ENCODE measurements at regions not wholly inside any gene's neighbourhood (a gene's known extent, or its start where the extent isn't known, plus 50 kb on each side); places are given as distances from the start of the nearest gene placed in this dataset.

DNA sequence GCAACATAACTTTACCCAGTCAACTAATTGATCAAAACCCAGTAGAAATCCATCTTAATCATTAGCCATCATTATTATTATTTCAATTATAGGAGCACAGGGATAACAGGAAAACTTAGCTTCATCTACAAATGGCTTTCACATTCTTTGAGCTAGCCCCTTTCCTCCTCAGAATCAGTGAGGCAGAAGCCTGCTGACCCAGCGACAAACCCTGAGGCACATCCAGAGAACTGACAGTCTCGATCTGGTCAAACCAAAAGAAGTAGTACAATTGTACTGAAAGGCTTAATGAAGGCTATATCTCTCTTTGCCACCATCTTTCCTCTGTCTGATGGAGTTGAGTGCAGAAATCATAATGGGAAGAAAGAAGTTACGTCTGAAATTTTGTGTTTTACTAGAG, 109.8 kb upstream of the ARID2 start:
- no peaks in the 10 kb centered on the region for H3K9me3 ChIP-seq
- H3K27ac ChIP-seq, result no peak overlapping the region
- H3K27me3 ChIP-seq, result no peaks in the 10 kb centered on the region
- H3K4me3 ChIP-seq, result no peak overlapping the region
- DNase-seq (no peak), ATAC-seq (no peak)
- TF ChIP-seq, protein P1, sequence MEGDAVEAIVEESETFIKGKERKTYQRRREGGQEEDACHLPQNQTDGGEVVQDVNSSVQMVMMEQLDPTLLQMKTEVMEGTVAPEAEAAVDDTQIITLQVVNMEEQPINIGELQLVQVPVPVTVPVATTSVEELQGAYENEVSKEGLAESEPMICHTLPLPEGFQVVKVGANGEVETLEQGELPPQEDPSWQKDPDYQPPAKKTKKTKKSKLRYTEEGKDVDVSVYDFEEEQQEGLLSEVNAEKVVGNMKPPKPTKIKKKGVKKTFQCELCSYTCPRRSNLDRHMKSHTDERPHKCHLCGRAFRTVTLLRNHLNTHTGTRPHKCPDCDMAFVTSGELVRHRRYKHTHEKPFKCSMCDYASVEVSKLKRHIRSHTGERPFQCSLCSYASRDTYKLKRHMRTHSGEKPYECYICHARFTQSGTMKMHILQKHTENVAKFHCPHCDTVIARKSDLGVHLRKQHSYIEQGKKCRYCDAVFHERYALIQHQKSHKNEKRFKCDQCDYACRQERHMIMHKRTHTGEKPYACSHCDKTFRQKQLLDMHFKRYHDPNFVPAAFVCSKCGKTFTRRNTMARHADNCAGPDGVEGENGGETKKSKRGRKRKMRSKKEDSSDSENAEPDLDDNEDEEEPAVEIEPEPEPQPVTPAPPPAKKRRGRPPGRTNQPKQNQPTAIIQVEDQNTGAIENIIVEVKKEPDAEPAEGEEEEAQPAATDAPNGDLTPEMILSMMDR (IDR thresholded peaks at IDR 0.05), result no peak
- H3K4me1 ChIP-seq, result peaks cover 0 to 9% of the 10 kb centered on the region in 2 donors
- intact Hi-C loops (cut with DNase I), result no loop called here
- H3K36me3 ChIP-seq, result no peaks in the 10 kb centered on the region

DNA sequence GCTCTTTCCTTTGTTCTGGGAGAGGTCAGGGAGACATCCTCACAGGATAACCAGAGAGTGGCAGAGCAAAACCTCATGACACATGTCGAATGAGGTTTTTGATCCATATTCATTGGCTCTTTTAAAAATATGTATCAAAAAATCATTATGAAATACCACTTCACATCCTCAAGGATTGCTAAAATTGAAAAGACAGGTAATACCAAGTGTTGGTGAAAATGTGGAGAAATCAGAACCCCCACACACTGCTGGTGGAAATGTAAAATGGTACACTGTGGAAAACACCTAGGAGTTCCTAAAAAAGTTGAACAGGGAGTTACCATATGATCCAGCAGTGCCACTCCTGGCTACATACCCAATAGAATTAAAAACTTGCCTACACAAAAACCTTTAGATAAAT, 107.8 kb upstream of the ARID2 start:
- intact Hi-C loops (cut with DNase I), result no loop called here
- Histone ChIP-seq H3K4me3 (no peak overlapping the region), H3K9me3 (no peaks in the 10 kb centered on the region), H3K27me3 (no peaks in the 10 kb centered on the region), H3K36me3 (no peaks in the 10 kb centered on the region), H3K4me1 (peaks cover 0 to 9% of the 10 kb centered on the region in 2 donors), H3K27ac (no peak overlapping the region)
- TF ChIP-seq, protein P1 (IDR thresholded peaks at IDR 0.05), result no peak
- no peak for DNase-seq
- ATAC-seq, result no peak

DNA sequence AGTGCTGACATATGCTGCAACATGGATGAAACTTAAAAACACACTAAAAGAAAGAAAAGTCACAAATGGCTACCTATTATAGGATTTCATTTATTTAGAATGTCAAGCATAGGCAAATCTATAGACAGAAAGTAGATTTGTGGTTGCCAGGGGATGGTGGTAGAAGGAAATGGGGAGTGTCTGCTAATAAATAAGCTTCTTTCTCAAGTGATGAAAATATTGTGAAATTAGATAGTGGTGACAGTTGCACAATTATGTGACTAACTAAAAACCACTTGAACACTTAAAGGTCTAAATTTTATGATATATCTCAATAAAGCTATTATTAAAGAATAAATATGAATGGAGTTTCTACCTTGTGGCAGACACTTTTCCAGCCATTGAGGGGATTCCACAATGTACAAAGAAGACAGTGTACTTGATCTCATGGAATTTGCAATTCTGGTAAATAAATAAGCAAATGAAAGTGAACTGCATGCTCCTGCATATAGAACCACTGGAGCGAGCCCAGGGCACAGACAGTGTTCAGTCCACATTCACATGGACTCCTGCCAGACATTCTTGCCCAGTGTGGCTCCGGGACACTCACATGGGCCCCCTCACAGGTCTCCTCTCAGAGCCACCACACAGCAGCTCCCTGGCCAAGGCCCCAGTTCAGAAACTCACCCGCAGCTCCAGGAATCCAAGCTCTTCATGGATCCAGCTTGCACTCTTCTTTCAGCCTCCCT, 107.1 kb upstream of the ARID2 start:
- intact Hi-C loops (cut with DNase I), result no loop called here
- DNase-seq, result no peak
- Histone ChIP-seq H3K27ac (no peak overlapping the region), H3K9me3 (no peaks in the 10 kb centered on the region), H3K4me1 (peaks cover 0 to 9% of the 10 kb centered on the region in 2 donors), H3K36me3 (no peaks in the 10 kb centered on the region), H3K4me3 (no peak overlapping the region), H3K27me3 (no peaks in the 10 kb centered on the region)
- ATAC-seq, result no peak
- TF ChIP-seq, protein P1 (IDR thresholded peaks at IDR 0.05), result no peak

DNA sequence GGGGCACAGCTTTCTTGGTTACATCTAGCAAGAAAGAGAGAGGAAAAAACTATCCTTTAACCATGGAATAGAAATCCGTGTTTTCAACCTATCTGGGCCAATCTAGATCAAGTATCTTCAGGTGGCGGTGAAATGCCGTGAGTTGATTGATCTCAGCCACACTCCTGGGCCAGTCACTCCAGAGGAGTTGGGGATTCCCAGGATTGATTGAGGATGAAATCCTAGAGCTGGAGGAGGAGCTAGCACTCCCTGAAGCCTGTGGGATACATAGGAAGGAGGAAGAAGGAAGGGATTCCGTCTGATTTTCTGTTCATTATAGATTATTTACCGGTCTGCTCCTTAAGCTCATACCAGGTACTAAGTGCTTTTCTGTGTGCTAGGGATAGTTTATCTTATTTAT, 106.3 kb upstream of the ARID2 start:
- no peak for ATAC-seq
- H3K4me1 ChIP-seq, result peaks cover 0 to 9% of the 10 kb centered on the region in 2 donors
- H3K27me3 ChIP-seq, result no peaks in the 10 kb centered on the region
- H3K4me3 ChIP-seq, result no peak overlapping the region
- intact Hi-C loops (cut with DNase I), result no loop called here
- no peak for DNase-seq
- H3K36me3 ChIP-seq, result no peaks in the 10 kb centered on the region
- no peaks in the 10 kb centered on the region for H3K9me3 ChIP-seq
- TF ChIP-seq, protein P1 (IDR thresholded peaks at IDR 0.05), result no peak
- H3K27ac ChIP-seq, result no peak overlapping the region

DNA sequence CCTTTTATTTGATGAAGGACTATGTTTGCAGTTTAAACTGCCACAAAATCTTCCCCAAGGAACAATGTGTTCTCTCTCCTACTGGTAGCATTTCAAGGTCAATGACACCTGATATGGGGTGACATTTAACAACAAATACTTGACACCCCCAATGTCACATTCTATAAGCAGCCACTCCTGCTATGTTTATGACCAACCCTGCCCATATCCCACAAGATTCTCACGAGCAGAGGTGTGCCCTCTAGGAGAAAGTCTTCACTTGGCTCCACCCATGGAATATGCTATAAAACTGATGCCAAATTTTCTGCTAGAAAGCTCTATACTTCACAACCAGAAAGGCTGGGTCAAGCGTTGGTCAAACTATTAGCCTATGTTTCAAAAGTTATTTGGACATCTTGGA, 105.6 kb upstream of the ARID2 start:
- no peak for DNase-seq
- no peak for ATAC-seq
- Histone ChIP-seq H3K9me3 (no peaks in the 10 kb centered on the region), H3K27ac (no peak overlapping the region), H3K4me3 (no peak overlapping the region), H3K4me1 (peaks cover 0 to 9% of the 10 kb centered on the region in 2 donors), H3K36me3 (no peaks in the 10 kb centered on the region), H3K27me3 (no peaks in the 10 kb centered on the region)
- TF ChIP-seq, protein P1 (IDR thresholded peaks at IDR 0.05), result no peak
- intact Hi-C loops (cut with DNase I), result no loop called here
